Suprapubic skin (tissue), 4 donors: ENCODE measurements at regions not wholly inside any gene's neighbourhood (a gene's known extent, or its start where the extent isn't known, plus 50 kb on each side); places are given as distances from the start of the nearest gene placed in this dataset.

Experiments
- DNase-seq, 2 donors: peaks; one replicate each; pipeline ENCODE4 v3.0.0-alpha.2; 2019; ENCODE audit warnings: low spot score in 2 of 2
- H3K27ac ChIP-seq: fragments of 200-600 bp; sonication (generic); one replicate; pipeline ENCODE4 v1.5.1; 2019
- H3K27me3 ChIP-seq: fragments of 200-600 bp; sonication (generic); one replicate; pipeline ENCODE4 v1.5.1; 2019
- H3K36me3 ChIP-seq: fragments of 200-600 bp; sonication (generic); one replicate; pipeline ENCODE4 v1.5.1; 2019
- H3K4me1 ChIP-seq: fragments of 200-600 bp; sonication (generic); one replicate; pipeline ENCODE4 v1.5.1; 2019
- H3K4me3 ChIP-seq: fragments of 200-600 bp; sonication (generic); one replicate; pipeline ENCODE4 v1.5.1; 2019; ENCODE audit warnings: mild to moderate bottlenecking
- H3K9me3 ChIP-seq: fragments of 200-600 bp; sonication (generic); one replicate; pipeline ENCODE4 v1.5.1; 2019
- EP300 ChIP-seq: sonication (generic); formaldehyde crosslinking; IDR thresholded peaks from one replicate; pipeline ENCODE4 v1.6.1; 2017; ENCODE audit warnings: antibody characterized with exemption
- POLR2A ChIP-seq, 2 donors: fragments of 450-650 bp; IDR thresholded peaks; one replicate each; pipeline ENCODE4 v1.6.1; 2017; ENCODE audit warnings: antibody characterized with exemption in 2 of 2, mild to moderate bottlenecking in 2 of 2, moderate library complexity in 2 of 2
- POLR2AphosphoS5 ChIP-seq, 3 donors: sonication (generic); formaldehyde crosslinking; IDR thresholded peaks; one replicate each; pipeline ENCODE4 v1.6.1; 2017; ENCODE audit warnings: antibody characterized with exemption in 3 of 3
- WGBS: methylation state at CpG from one replicate; pipeline ENCODE4 v1.1.5; 2018; 5-methylcytosine and 5-hydroxymethylcytosine counted together
- TF ChIP-seq, protein P1 (sequence below), 2 donors: fragments of 200-600 bp in 1 of 2; fragments of 450-650 bp in 1 of 2; sonication (generic) in 1 of 2; IDR thresholded peaks; one replicate each; pipeline ENCODE4 v1.5.1; 2016 to 2019; ENCODE audit warnings: antibody characterized with exemption in 2 of 2, mild to moderate bottlenecking in 1 of 2, moderate library complexity in 1 of 2

GRCh38 chr2:236724200-236724599 lies 154.6 kb downstream of the ACKR3 start:
- H3K27ac ChIP-seq = no peak overlapping the region
- no peaks in the 10 kb centered on the region for H3K36me3 ChIP-seq

GRCh38 chr2:236726701-236727450 lies 157.3 kb downstream of the ACKR3 start:
- no peak for TF ChIP-seq EP300
- no peak for TF ChIP-seq POLR2A (IDR thresholded peaks at IDR 0.05)
- TF ChIP-seq, protein P1, sequence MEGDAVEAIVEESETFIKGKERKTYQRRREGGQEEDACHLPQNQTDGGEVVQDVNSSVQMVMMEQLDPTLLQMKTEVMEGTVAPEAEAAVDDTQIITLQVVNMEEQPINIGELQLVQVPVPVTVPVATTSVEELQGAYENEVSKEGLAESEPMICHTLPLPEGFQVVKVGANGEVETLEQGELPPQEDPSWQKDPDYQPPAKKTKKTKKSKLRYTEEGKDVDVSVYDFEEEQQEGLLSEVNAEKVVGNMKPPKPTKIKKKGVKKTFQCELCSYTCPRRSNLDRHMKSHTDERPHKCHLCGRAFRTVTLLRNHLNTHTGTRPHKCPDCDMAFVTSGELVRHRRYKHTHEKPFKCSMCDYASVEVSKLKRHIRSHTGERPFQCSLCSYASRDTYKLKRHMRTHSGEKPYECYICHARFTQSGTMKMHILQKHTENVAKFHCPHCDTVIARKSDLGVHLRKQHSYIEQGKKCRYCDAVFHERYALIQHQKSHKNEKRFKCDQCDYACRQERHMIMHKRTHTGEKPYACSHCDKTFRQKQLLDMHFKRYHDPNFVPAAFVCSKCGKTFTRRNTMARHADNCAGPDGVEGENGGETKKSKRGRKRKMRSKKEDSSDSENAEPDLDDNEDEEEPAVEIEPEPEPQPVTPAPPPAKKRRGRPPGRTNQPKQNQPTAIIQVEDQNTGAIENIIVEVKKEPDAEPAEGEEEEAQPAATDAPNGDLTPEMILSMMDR (IDR thresholded peaks at IDR 0.05) = no peak
- peaks cover 7% of the 10 kb centered on the region for H3K4me1 ChIP-seq
- no peaks in the 10 kb centered on the region for H3K36me3 ChIP-seq
- no peak overlapping the region for H3K4me3 ChIP-seq
- H3K9me3 ChIP-seq = no peaks in the 10 kb centered on the region
- 87% methylated on average over 20 of the region's 20 CpGs for WGBS
- no peak for DNase-seq
- H3K27me3 ChIP-seq = peaks cover 3% of the 10 kb centered on the region
- no peak overlapping the region for H3K27ac ChIP-seq

More at GRCh38 chr2:236724200-236724599, 154.6 kb downstream of the ACKR3 start:
- no peak for DNase-seq
- peaks cover 3% of the 10 kb centered on the region for H3K27me3 ChIP-seq
- H3K9me3 ChIP-seq = no peaks in the 10 kb centered on the region
- peaks cover 8% of the 10 kb centered on the region for H3K4me1 ChIP-seq
- H3K4me3 ChIP-seq = no peak overlapping the region
- no peak for TF ChIP-seq EP300
- no peak for TF ChIP-seq POLR2A (IDR thresholded peaks at IDR 0.05)
- no peak for TF ChIP-seq POLR2AphosphoS5 (IDR thresholded peaks at IDR 0.05)
- TF ChIP-seq, protein P1 (IDR thresholded peaks at IDR 0.05) = no peak
- 90% methylated on average over 6 of the region's 6 CpGs for WGBS

GRCh38 chr2:236728916-236729670 lies 159.5 kb downstream of the ACKR3 start:
- Histone ChIP-seq H3K27ac (no peak overlapping the region), H3K27me3 (peaks cover 3% of the 10 kb centered on the region), H3K4me1 (peaks cover 18% of the 10 kb centered on the region), H3K36me3 (no peaks in the 10 kb centered on the region), H3K9me3 (no peaks in the 10 kb centered on the region), H3K4me3 (no peak overlapping the region)
- WGBS = 92% methylated on average over 11 of the region's 13 CpGs
- no peak for TF ChIP-seq POLR2AphosphoS5 (IDR thresholded peaks at IDR 0.05)
- no peak for DNase-seq

- TF ChIP-seq, protein P1 (IDR thresholded peaks at IDR 0.05) = no peak
- TF ChIP-seq POLR2A (IDR thresholded peaks at IDR 0.05) = no peak
- TF ChIP-seq EP300 = no peak
- no peak for TF ChIP-seq POLR2AphosphoS5 (IDR thresholded peaks at IDR 0.05)
- peaks cover 3% of the 10 kb centered on the region for H3K27me3 ChIP-seq
- no peaks in the 10 kb centered on the region for H3K9me3 ChIP-seq
- no peak overlapping the region for H3K4me3 ChIP-seq
- no peak for DNase-seq
- H3K36me3 ChIP-seq = no peaks in the 10 kb centered on the region
- peaks cover 18% of the 10 kb centered on the region for H3K4me1 ChIP-seq
- H3K27ac ChIP-seq = no peak overlapping the region
- 95% methylated on average over 10 of the region's 10 CpGs for WGBS
These were observed 160.8 kb downstream of the ACKR3 start for GRCh38 chr2:236730393-236730792.

DNA sequence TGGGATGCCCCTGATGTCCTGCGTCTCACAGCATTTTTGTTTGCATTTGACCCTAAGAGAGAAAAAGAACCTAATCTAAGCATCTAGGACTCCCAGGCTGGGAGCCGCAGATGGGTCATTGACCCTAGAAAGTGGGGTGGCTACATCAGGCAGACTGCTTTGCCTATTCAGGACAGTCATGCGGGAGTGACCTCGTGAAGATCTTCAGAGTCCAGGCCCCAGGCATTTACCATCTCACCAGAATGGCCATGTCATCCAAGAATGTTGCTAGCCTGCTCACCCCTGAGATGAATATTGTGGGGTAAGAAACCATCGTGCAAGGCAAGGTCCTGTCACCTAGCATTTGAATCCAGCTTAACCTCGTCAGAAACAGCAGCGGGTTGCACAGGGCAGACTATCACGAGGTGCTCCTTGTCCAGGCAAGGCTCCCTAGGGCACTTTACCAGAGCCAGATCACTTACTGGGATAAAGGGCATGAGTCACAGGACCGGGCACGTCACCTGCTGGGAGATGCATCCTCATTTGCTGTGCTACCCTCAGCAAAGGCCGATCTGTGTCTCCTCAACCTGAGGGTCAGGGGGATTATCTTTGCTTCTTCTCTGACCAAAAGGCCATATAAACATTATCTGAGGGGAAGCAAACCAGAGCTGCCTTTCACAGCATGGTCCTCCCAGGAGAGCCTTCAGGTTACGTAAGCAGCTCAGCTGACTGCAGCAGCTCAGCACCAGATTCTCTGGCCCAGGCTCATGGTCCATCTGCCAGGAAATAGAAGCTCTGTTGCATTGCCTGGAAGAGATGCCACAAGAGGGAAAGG lies 162.3 kb downstream of the ACKR3 start:
- Histone ChIP-seq H3K27ac (peak overlapping the region; percentile 64), H3K4me1 (peaks cover 18% of the 10 kb centered on the region), H3K9me3 (no peaks in the 10 kb centered on the region), H3K27me3 (peaks cover 3% of the 10 kb centered on the region), H3K4me3 (no peak overlapping the region), H3K36me3 (no peaks in the 10 kb centered on the region)
- peak in 1 of 2 donors; percentile 88 for DNase-seq
- 71% methylated on average over 3 of the region's 12 CpGs for WGBS
- TF ChIP-seq, protein P1 (IDR thresholded peaks at IDR 0.05) = no peak
- TF ChIP-seq POLR2AphosphoS5 (IDR thresholded peaks at IDR 0.05) = peak in 2 of 3 donors; percentile 9 to 17
